IMR-90 (cell line): ENCODE measurements at regions not wholly inside any gene's neighbourhood (a gene's known extent, or its start where the extent isn't known, plus 50 kb on each side); places are given as distances from the start of the nearest gene placed in this dataset.

Source experiments
- CTCF ChIP-seq: conservative IDR thresholded peaks from 2 replicates; pipeline ENCODE4 v1.5.1; 2012; ENCODE audit warnings: mild to moderate bottlenecking, low read depth, low read length, improper control_type of control experiment
- MAFK ChIP-seq: IDR thresholded peaks from 2 replicates; pipeline ENCODE4 v1.6.1; 2012; ENCODE audit warnings: low read depth, low read length, improper control_type of control experiment
- POLR2A ChIP-seq: IDR thresholded peaks from 2 replicates; pipeline ENCODE4 v1.6.1; 2012; ENCODE audit warnings: mild to moderate bottlenecking, low read depth, low read length

DNA sequence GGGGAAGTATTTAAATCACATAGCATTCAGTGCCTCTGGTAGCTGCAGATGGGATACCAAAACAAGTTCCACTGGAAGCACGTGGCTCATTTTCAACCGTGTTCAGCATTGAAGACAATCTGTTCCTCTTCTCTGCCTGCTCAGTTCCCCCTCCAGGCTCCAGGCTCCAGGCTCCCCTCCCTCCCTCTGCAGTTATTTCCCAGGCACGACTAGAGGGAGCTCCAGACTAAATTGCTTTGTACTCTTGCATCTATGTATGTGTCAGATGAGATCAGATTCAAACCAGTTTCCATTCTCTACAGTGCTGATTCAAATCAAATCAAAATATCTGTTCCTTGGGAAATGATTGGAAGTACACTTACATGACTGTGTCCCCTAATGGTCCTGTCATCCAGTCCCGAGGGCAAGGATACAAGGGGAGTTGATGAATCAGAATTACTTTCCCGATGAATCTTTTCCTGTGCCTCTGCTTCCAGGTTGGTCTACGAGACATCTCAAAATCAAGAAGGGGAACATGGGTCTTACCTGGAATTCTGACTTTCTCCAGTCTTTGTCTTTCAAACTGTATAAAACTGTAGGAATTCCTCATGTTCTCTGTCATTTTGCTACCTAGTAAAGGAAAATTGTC, 600.5 kb downstream of the EDEM1 start:
- TF ChIP-seq POLR2A (no peak), CTCF (no peak), MAFK (no peak)
